IMR-90 (cell line): ENCODE measurements at regions not wholly inside any gene's neighbourhood (a gene's known extent, or its start where the extent isn't known, plus 50 kb on each side); places are given as distances from the start of the nearest gene placed in this dataset.

Experiments
- ATAC-seq: fragments of 200-7000 bp; cut with Tn5 transposase; 2 replicates; pipeline ENCODE4 v1.9.1; 2020; ENCODE audit warnings: low read depth, mild to moderate bottlenecking, moderate library complexity
- BruUV-seq: library from RNA; stranded (reverse); fragments of 400-500 nt; replicated peaks from 2 replicates; lab custom pipeline; 2021; lab: Mats Ljungman, UMichigan
- CTCF ChIA-PET: fragments of 300-600 bp; formaldehyde crosslinking; extraction: SDS; loops from one replicate; lab custom pipeline; 2021; ENCODE audit warnings: antibody characterized with exemption; lab: Yijun Ruan, JAX
- POLR2A ChIA-PET: fragments of 300-600 bp; sonication (Branson Sonifier 250); formaldehyde crosslinking; loops from one replicate; lab custom pipeline; 2022; ENCODE audit warnings: antibody characterized with exemption; ENCODE audit not compliant: unreplicated experiment; lab: Charles Lee
- DNase-seq: peaks from one replicate; pipeline ENCODE4 v3.0.0; 2013
- H2AFZ ChIP-seq: replicated peaks from 2 replicates; pipeline ENCODE3; 2013; ENCODE audit warnings: low read length, mild to moderate bottlenecking; ENCODE audit not compliant: poor library complexity
- H2AK5ac ChIP-seq: 2 replicates; pipeline ENCODE4 v1.6.1; 2013; ENCODE audit warnings: low read depth, low read length, inconsistent platforms
- H2AK9ac ChIP-seq: replicated peaks from 2 replicates; pipeline ENCODE3; 2013; ENCODE audit warnings: mild to moderate bottlenecking, low read depth, low read length, moderate library complexity; ENCODE audit not compliant: poor library complexity
- H2BK120ac ChIP-seq: 2 replicates; pipeline ENCODE4 v1.6.1; 2013; ENCODE audit warnings: low read depth, low read length, inconsistent platforms
- H2BK15ac ChIP-seq: 3 replicates; pipeline ENCODE4 v1.6.1; 2013; ENCODE audit warnings: low read depth, low read length, inconsistent platforms
- H2BK20ac ChIP-seq: 2 replicates; pipeline ENCODE4 v1.6.1; 2013; ENCODE audit warnings: low read depth, mild to moderate bottlenecking, inconsistent platforms, low read length, moderate library complexity
- H2BK5ac ChIP-seq: 2 replicates; pipeline ENCODE4 v1.6.1; 2013; ENCODE audit warnings: mild to moderate bottlenecking, low read depth, low read length, inconsistent platforms; ENCODE audit not compliant: poor library complexity, severe bottlenecking
- H3K14ac ChIP-seq: replicated peaks from 2 replicates; pipeline ENCODE4 v1.6.1; 2013; ENCODE audit warnings: low read depth, low read length, inconsistent platforms
- H3K18ac ChIP-seq: 2 replicates; pipeline ENCODE4 v1.6.1; 2013; ENCODE audit warnings: low read depth, low read length, control low read depth
- H3K23ac ChIP-seq: 2 replicates; pipeline ENCODE4 v1.6.1; 2013; ENCODE audit warnings: low read depth, low read length, inconsistent platforms
- H3K27ac ChIP-seq: 2 replicates; pipeline ENCODE4 v1.5.1; 2013; ENCODE audit warnings: mild to moderate bottlenecking, control low read depth, low read length; ENCODE audit not compliant: insufficient read depth
- H3K27me3 ChIP-seq: 2 replicates; pipeline ENCODE4 v1.6.1; 2013; ENCODE audit warnings: low read length; ENCODE audit not compliant: control insufficient read depth, insufficient read depth
- H3K36me3 ChIP-seq: 2 replicates; pipeline ENCODE4 v1.6.1; 2013; ENCODE audit warnings: low read length, mixed read lengths; ENCODE audit not compliant: control insufficient read depth, insufficient read depth
- H3K4ac ChIP-seq: 2 replicates; pipeline ENCODE4 v1.6.1; 2013; ENCODE audit warnings: low read depth, low read length, inconsistent platforms
- H3K4me1 ChIP-seq: 2 replicates; pipeline ENCODE4 v1.6.1; 2013; ENCODE audit warnings: low read length, mixed read lengths; ENCODE audit not compliant: control insufficient read depth, insufficient read depth
- H3K4me2 ChIP-seq: 2 replicates; pipeline ENCODE4 v1.6.1; 2013; ENCODE audit warnings: low read depth, mild to moderate bottlenecking, control low read depth, low read length, moderate library complexity
- H3K4me3 ChIP-seq: 2 replicates; pipeline ENCODE4 v1.5.1; 2013; ENCODE audit warnings: low read depth, mild to moderate bottlenecking, control low read depth, low read length, moderate library complexity; ENCODE audit not compliant: insufficient read depth
- H3K56ac ChIP-seq: 2 replicates; pipeline ENCODE4 v1.6.1; 2013; ENCODE audit warnings: low read length, inconsistent platforms; ENCODE audit not compliant: insufficient read depth; ENCODE audit errors: extremely low read depth
- H3K79me1 ChIP-seq, 2 experiments: 2 replicates each; pipeline ENCODE4 v1.6.1; 2013; ENCODE audit warnings: low read length in 2 of 2, inconsistent platforms in 1 of 2, low read depth in 1 of 2
- H3K9ac ChIP-seq: 2 replicates; pipeline ENCODE4 v1.6.1; 2013; ENCODE audit warnings: low read depth, low read length, control low read depth
- H3K9me1 ChIP-seq: 2 replicates; pipeline ENCODE4 v1.6.1; 2013; ENCODE audit warnings: low read length, inconsistent platforms; ENCODE audit not compliant: insufficient read depth
- H3K9me3 ChIP-seq: 2 replicates; pipeline ENCODE4 v1.6.1; 2013; ENCODE audit warnings: low read length; ENCODE audit not compliant: control insufficient read depth, insufficient read depth
- H4K20me1 ChIP-seq: 2 replicates; pipeline ENCODE4 v1.6.1; 2013; ENCODE audit warnings: low read length, inconsistent platforms; ENCODE audit not compliant: insufficient read depth
- H4K5ac ChIP-seq: 2 replicates; pipeline ENCODE4 v1.6.1; 2013; ENCODE audit warnings: mild to moderate bottlenecking, low read depth, low read length, control low read depth
- H4K8ac ChIP-seq, 2 experiments: 2 replicates each; pipeline ENCODE4 v1.6.1; 2013; ENCODE audit warnings: low read depth in 2 of 2, low read length in 2 of 2, control low read depth in 1 of 2, inconsistent platforms in 1 of 2
- H4K91ac ChIP-seq: 2 replicates; pipeline ENCODE4 v1.6.1; 2013; ENCODE audit warnings: low read depth, low read length, inconsistent platforms; ENCODE audit not compliant: insufficient read depth
- BHLHE40 ChIP-seq: fragments of 150-350 bp; IDR thresholded peaks from 2 replicates; pipeline ENCODE4 v1.6.1; 2016; ENCODE audit warnings: mild to moderate bottlenecking, low read depth, low read length
- CEBPB ChIP-seq: IDR thresholded peaks from 2 replicates; pipeline ENCODE4 v1.6.1; 2012; ENCODE audit warnings: low read depth, low read length, improper control_type of control experiment
- CHD1 ChIP-seq: IDR thresholded peaks from 2 replicates; pipeline ENCODE4 v1.6.1; 2012; ENCODE audit warnings: low read depth, low read length, improper control_type of control experiment
- MAFK ChIP-seq: IDR thresholded peaks from 2 replicates; pipeline ENCODE4 v1.6.1; 2012; ENCODE audit warnings: low read depth, low read length, improper control_type of control experiment
- MAZ ChIP-seq: IDR thresholded peaks from 2 replicates; pipeline ENCODE4 v1.6.1; 2012; ENCODE audit warnings: low read depth, mild to moderate bottlenecking, low read length, improper control_type of control experiment, moderate library complexity, borderline replicate concordance
- MXI1 ChIP-seq: IDR thresholded peaks from 2 replicates; pipeline ENCODE4 v1.6.1; 2012; ENCODE audit warnings: low read depth, mild to moderate bottlenecking, low read length, moderate library complexity, borderline replicate concordance
- NFE2L2 ChIP-seq: fragments of 150-350 bp; IDR thresholded peaks from 2 replicates; pipeline ENCODE4 v1.6.1; 2016; ENCODE audit warnings: low read depth, mild to moderate bottlenecking, low read length
- RAD21 ChIP-seq: IDR thresholded peaks from 2 replicates; pipeline ENCODE4 v1.6.1; 2012; ENCODE audit warnings: low read length, improper control_type of control experiment
- SMC3 ChIP-seq: fragments of 150-350 bp; IDR thresholded peaks from 2 replicates; pipeline ENCODE4 v1.6.1; 2016; ENCODE audit warnings: low read depth, mild to moderate bottlenecking, antibody characterized with exemption, low read length, moderate library complexity
- WGBS, 2 experiments: methylation state at CpG; one replicate each; pipeline versions ENCODE4 v1.1.5 to v1.1.7; 2013; ENCODE audit warnings: missing lambda C conversion rate in 2 of 2; ENCODE audit not compliant: insufficient read length in 1 of 2; ENCODE audit errors: extremely low coverage in 2 of 2; 5-methylcytosine and 5-hydroxymethylcytosine counted together
- dilution Hi-C: fragments of 300-500 bp; cut with HindIII; formaldehyde crosslinking; loops from one replicate; pipeline ENCODE4 v1.14.3; 2018; ENCODE audit warnings: low sequenced_read_pairs; ENCODE audit not compliant: unreplicated experiment
- in situ Hi-C: fragments of 300-500 bp; cut with MboI; formaldehyde crosslinking; loops from 3 replicates; pipeline ENCODE4 v1.14.3; 2019; ENCODE audit warnings: low sequenced_read_pairs, inconsistent platforms, mixed read lengths
- intact Hi-C: fragments of 100-400 bp; cut with micrococcal nuclease; formaldehyde crosslinking; loops from 2 replicates; pipeline ENCODE4 v1.10.0; 2022
- TF ChIP-seq, protein P1 (sequence below): fragments of 150-350 bp; IDR thresholded peaks from 2 replicates; pipeline ENCODE4 v1.6.1; 2016; ENCODE audit warnings: low read depth, mild to moderate bottlenecking, low read length, moderate library complexity, borderline replicate concordance

DNA sequence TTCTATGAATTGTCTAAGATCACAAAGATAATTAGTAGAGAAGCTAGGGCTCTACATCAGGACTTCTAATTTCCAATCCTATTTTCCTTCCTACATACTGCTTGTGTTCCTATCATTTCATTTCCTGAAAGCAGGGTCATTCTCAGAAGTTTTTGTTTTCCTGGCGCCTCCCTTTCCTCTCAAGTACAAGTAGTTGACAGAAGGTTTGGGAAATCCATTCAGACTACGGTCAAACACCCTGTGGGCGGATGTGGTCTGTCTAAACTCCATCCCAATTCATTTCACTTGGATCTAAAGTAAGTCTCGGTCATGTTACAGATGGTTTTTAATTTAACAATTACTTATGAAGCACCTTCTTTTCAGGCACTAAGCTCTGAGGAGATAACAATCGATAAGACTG, 221.4 kb downstream of the MTERF1 start:
- Histone ChIP-seq H2AK5ac (no peak overlapping the region), H3K36me3 (no peaks in the 10 kb centered on the region), H3K9ac (no peak overlapping the region), H3K79me1 (no peaks in the 10 kb centered on the region), H3K18ac (no peak overlapping the region), H2BK120ac (no peak overlapping the region), H4K8ac (no peak overlapping the region), H2AFZ (no peak overlapping the region), H3K23ac (no peak overlapping the region), H3K14ac (no peak overlapping the region), H4K20me1 (no peaks in the 10 kb centered on the region), H3K27ac (no peak overlapping the region), H3K4me1 (no peaks in the 10 kb centered on the region), H3K56ac (no peak overlapping the region), H3K9me1 (no peaks in the 10 kb centered on the region), H3K27me3 (no peaks in the 10 kb centered on the region), H2BK20ac (no peak overlapping the region), H3K4me2 (no peak overlapping the region), H4K91ac (no peak overlapping the region), H2AK9ac (no peak overlapping the region), H3K4me3 (no peak overlapping the region), H3K4ac (no peak overlapping the region), H2BK15ac (no peak overlapping the region), H3K9me3 (no peaks in the 10 kb centered on the region), H2BK5ac (no peak overlapping the region), H4K5ac (no peak overlapping the region)
- no peak for ATAC-seq
- ChIA-PET CTCF (no interaction called here), POLR2A (no interaction called here)
- TF ChIP-seq, protein P1, sequence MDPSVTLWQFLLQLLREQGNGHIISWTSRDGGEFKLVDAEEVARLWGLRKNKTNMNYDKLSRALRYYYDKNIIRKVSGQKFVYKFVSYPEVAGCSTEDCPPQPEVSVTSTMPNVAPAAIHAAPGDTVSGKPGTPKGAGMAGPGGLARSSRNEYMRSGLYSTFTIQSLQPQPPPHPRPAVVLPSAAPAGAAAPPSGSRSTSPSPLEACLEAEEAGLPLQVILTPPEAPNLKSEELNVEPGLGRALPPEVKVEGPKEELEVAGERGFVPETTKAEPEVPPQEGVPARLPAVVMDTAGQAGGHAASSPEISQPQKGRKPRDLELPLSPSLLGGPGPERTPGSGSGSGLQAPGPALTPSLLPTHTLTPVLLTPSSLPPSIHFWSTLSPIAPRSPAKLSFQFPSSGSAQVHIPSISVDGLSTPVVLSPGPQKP, result no peak
- TF ChIP-seq BHLHE40 (no peak), MXI1 (no peak), RAD21 (no peak), SMC3 (no peak), MAFK (no peak), NFE2L2 (no peak), CHD1 (no peak), MAZ (no peak), CEBPB (no peak)
- BruUV-seq, result no TSS peak
- WGBS, 2 experiments, result 100% methylated on average over 1 of the region's 5 CpGs; no CpG with 5 or more reads in 1 of the 2 experiments
- dilution Hi-C loops (no loop called here), in situ Hi-C loops (no loop called here), intact Hi-C loops (no loop called here)
- DNase-seq, result no peak
